Spinal cord (tissue), 9 donors: ENCODE measurements at regions not wholly inside any gene's neighbourhood (a gene's known extent, or its start where the extent isn't known, plus 50 kb on each side); places are given as distances from the start of the nearest gene placed in this dataset.

Experiments used
- DNase-seq, 6 donors: peaks; one replicate each; pipeline versions ENCODE4 v3.0.0 to v3.0.0-alpha.2; 2013 to 2015; ENCODE audit warnings: low spot score in 6 of 6, low read depth in 4 of 6
- H3K27ac ChIP-seq: one replicate; pipeline ENCODE4 v1.5.1; 2013; ENCODE audit warnings: low read depth, low read length, control low read depth
- H3K27me3 ChIP-seq: one replicate; pipeline ENCODE4 v1.6.1; 2013; ENCODE audit warnings: low read length; ENCODE audit not compliant: control insufficient read depth, insufficient read depth
- H3K36me3 ChIP-seq: one replicate; pipeline ENCODE4 v1.6.1; 2013; ENCODE audit warnings: low read length; ENCODE audit not compliant: control insufficient read depth, insufficient read depth
- H3K4me1 ChIP-seq: one replicate; pipeline ENCODE4 v1.6.1; 2013; ENCODE audit warnings: low read length; ENCODE audit not compliant: control insufficient read depth, insufficient read depth
- H3K4me3 ChIP-seq: one replicate; pipeline ENCODE4 v1.5.1; 2013; ENCODE audit warnings: low read depth, low read length, control low read depth
- H3K9me3 ChIP-seq: one replicate; pipeline ENCODE4 v1.6.1; 2013; ENCODE audit warnings: low read length; ENCODE audit not compliant: control insufficient read depth, insufficient read depth
- WGBS: methylation state at CpG from one replicate; pipeline ENCODE4 v1.1.5; 2013; ENCODE audit warnings: missing lambda C conversion rate; ENCODE audit not compliant: insufficient coverage; 5-methylcytosine and 5-hydroxymethylcytosine counted together
- donor health status: healthy.

GRCh38 chr2:143950704-143951103 is 569.2 kb downstream of the ZEB2 start:
- Histone ChIP-seq H3K36me3 (no peaks in the 10 kb centered on the region), H3K9me3 (no peaks in the 10 kb centered on the region), H3K4me3 (no peak overlapping the region), H3K4me1 (no peaks in the 10 kb centered on the region), H3K27me3 (no peaks in the 10 kb centered on the region), H3K27ac (no peak overlapping the region)
- no CpG with 5 or more reads among the region's 2 CpGs for WGBS
- peak in 1 of 6 donors; percentile 59 for DNase-seq

- H3K4me1 ChIP-seq: no peaks in the 10 kb centered on the region
- no peaks in the 10 kb centered on the region for H3K9me3 ChIP-seq
- H3K27ac ChIP-seq: no peak overlapping the region
- no peaks in the 10 kb centered on the region for H3K36me3 ChIP-seq
- H3K27me3 ChIP-seq: no peaks in the 10 kb centered on the region
- H3K4me3 ChIP-seq: no peak overlapping the region
- WGBS: no CpG with 5 or more reads among the region's 3 CpGs
- peak in 1 of 6 donors; percentile 43 for DNase-seq
These were observed 570.6 kb downstream of the ZEB2 start for GRCh38 chr2:143949121-143949848.

- Histone ChIP-seq H3K4me3 (no peak overlapping the region), H3K27me3 (no peaks in the 10 kb centered on the region), H3K4me1 (no peaks in the 10 kb centered on the region), H3K36me3 (no peaks in the 10 kb centered on the region), H3K27ac (no peak overlapping the region), H3K9me3 (no peaks in the 10 kb centered on the region)
- no CpG with 5 or more reads among the region's 2 CpGs for WGBS
- DNase-seq: no peak
These were observed 571.2 kb downstream of the ZEB2 start for GRCh38 chr2:143948710-143949109.

- no peak overlapping the region for H3K4me3 ChIP-seq
- H3K27ac ChIP-seq: no peak overlapping the region
- no peaks in the 10 kb centered on the region for H3K4me1 ChIP-seq
- WGBS: 73% methylated on average over 9 of the region's 18 CpGs
- no peaks in the 10 kb centered on the region for H3K9me3 ChIP-seq
- no peaks in the 10 kb centered on the region for H3K36me3 ChIP-seq
- DNase-seq: peak in 1 of 6 donors; percentile 90
- no peaks in the 10 kb centered on the region for H3K27me3 ChIP-seq
These were observed 573.2 kb downstream of the ZEB2 start for GRCh38 chr2:143946436-143947391.

- peaks cover 5% of the 10 kb centered on the region for H3K4me1 ChIP-seq
- H3K27me3 ChIP-seq: peaks cover 2% of the 10 kb centered on the region
- H3K36me3 ChIP-seq: no peaks in the 10 kb centered on the region
- no peak overlapping the region for H3K27ac ChIP-seq
- no peaks in the 10 kb centered on the region for H3K9me3 ChIP-seq
- H3K4me3 ChIP-seq: no peak overlapping the region
- DNase-seq: no peak
These were observed 577.4 kb downstream of the ZEB2 start for GRCh38 chr2:143942486-143942885.

- H3K4me3 ChIP-seq: no peak overlapping the region
- WGBS: no CpG with 5 or more reads among the region's 3 CpGs
- peaks cover 6% of the 10 kb centered on the region for H3K4me1 ChIP-seq
- H3K36me3 ChIP-seq: no peaks in the 10 kb centered on the region
- peaks cover 2% of the 10 kb centered on the region for H3K27me3 ChIP-seq
- no peaks in the 10 kb centered on the region for H3K9me3 ChIP-seq
- H3K27ac ChIP-seq: no peak overlapping the region
- DNase-seq: no peak
These were observed 579.2 kb downstream of the ZEB2 start for GRCh38 chr2:143940720-143941119.

- Histone ChIP-seq H3K27ac (no peak overlapping the region), H3K36me3 (no peaks in the 10 kb centered on the region), H3K9me3 (no peaks in the 10 kb centered on the region), H3K27me3 (peaks cover 2% of the 10 kb centered on the region), H3K4me3 (no peak overlapping the region), H3K4me1 (peaks cover 6% of the 10 kb centered on the region)
- peak in 2 of 6 donors; percentile 64 to 83 for DNase-seq
- WGBS: 30% methylated on average over 2 of the region's 6 CpGs
These were observed 580.1 kb downstream of the ZEB2 start for GRCh38 chr2:143939626-143940330.

GRCh38 chr2:143937723-143938350 is 582.1 kb downstream of the ZEB2 start:
- Histone ChIP-seq H3K27me3 (peaks cover 2% of the 10 kb centered on the region), H3K27ac (peak overlapping the region; percentile 57), H3K36me3 (no peaks in the 10 kb centered on the region), H3K4me1 (peaks cover 6% of the 10 kb centered on the region), H3K4me3 (peak overlapping the region; percentile 53), H3K9me3 (no peaks in the 10 kb centered on the region)
- peak in 2 of 6 donors; percentile 72 to 80 for DNase-seq
- WGBS: 23% methylated on average over 3 of the region's 11 CpGs
